GM12878 (cell line): ENCODE measurements at regions not wholly inside any gene's neighbourhood (a gene's known extent, or its start where the extent isn't known, plus 50 kb on each side); places are given as distances from the start of the nearest gene placed in this dataset.

ENCODE experiments used
- ATAC-seq: fragments of 200-7000 bp; cut with Tn5 transposase; 3 replicates; pipeline ENCODE4 v1.9.1; 2020; ENCODE audit warnings: mild to moderate bottlenecking, moderate library complexity
- BruUV-seq: library from RNA; stranded (reverse); fragments of 400-500 nt; replicated peaks from 2 replicates; lab custom pipeline; 2021; lab: Mats Ljungman, UMichigan
- CTCF ChIA-PET: fragments of 300-600 bp; sonication (Branson Sonifier 250); formaldehyde crosslinking; extraction: SDS; loops from one replicate; lab custom pipeline; 2021; ENCODE audit warnings: inconsistent platforms; lab: Yijun Ruan, JAX
- POLR2A ChIA-PET: fragments of 350-600 bp; formaldehyde crosslinking; extraction: SDS; loops from one replicate; lab custom pipeline; 2021; ENCODE audit warnings: inconsistent platforms; lab: Charles Lee
- RAD21 ChIA-PET: fragments of 300-600 bp; sonication (Branson Sonifier 250); formaldehyde crosslinking; loops from one replicate; lab custom pipeline; 2023; ENCODE audit warnings: antibody characterized with exemption; ENCODE audit not compliant: unreplicated experiment; lab: Charles Lee
- SMC1A ChIA-PET: fragments of 300-600 bp; sonication (Branson Sonifier 250); formaldehyde crosslinking; loops from one replicate; lab custom pipeline; 2023; ENCODE audit not compliant: unreplicated experiment, uncharacterized antibody; lab: Charles Lee
- DNase-seq: peaks from one replicate; pipeline ENCODE4 v3.0.0-alpha.2; 2011; ENCODE audit warnings: low read depth, low spot score
- FAIRE-seq: peaks from 3 replicates; lab custom pipeline; 2011; peaks lifted over from hg19 to GRCh38; lab: Jason Lieb, UNC
- H2AFZ ChIP-seq: 2 replicates; pipeline ENCODE4 v1.6.0; 2011; ENCODE audit warnings: low read depth, low read length, control low read depth; ENCODE audit not compliant: control insufficient read depth
- H3K27ac ChIP-seq: 2 replicates; pipeline ENCODE4 v1.5.1; 2011; ENCODE audit warnings: control low read depth; ENCODE audit not compliant: control insufficient read depth, insufficient read depth
- H3K27me3 ChIP-seq, 2 experiments: replicated peaks in 1 of 2; 2 replicates each; pipeline versions ENCODE4 v1.6.0 to v1.6.1; 2011; ENCODE audit warnings: low read length in 1 of 2; ENCODE audit not compliant: control insufficient read depth in 2 of 2, insufficient read depth in 2 of 2
- H3K36me3 ChIP-seq, 2 experiments: 2 replicates each; pipeline ENCODE4 v1.5.1; 2011; ENCODE audit warnings: low read length in 1 of 2; ENCODE audit not compliant: control insufficient read depth in 2 of 2, insufficient read depth in 2 of 2
- H3K4me1 ChIP-seq: 2 replicates; pipeline ENCODE4 v1.6.1; 2011; ENCODE audit warnings: mild to moderate bottlenecking, low read length, moderate library complexity, mixed read lengths; ENCODE audit not compliant: control insufficient read depth, insufficient read depth
- H3K4me2 ChIP-seq: 2 replicates; pipeline ENCODE4 v1.6.0; 2011; ENCODE audit warnings: control low read depth; ENCODE audit not compliant: control insufficient read depth, insufficient read depth
- H3K4me3 ChIP-seq: fragments of 200-600 bp; sonication (generic); 2 replicates; pipeline ENCODE4 v1.5.1; 2016
- H3K79me2 ChIP-seq: 2 replicates; pipeline ENCODE4 v1.6.0; 2011; ENCODE audit warnings: low read length; ENCODE audit not compliant: control insufficient read depth, insufficient read depth
- H3K9ac ChIP-seq: 2 replicates; pipeline ENCODE4 v1.8.0; 2011; ENCODE audit warnings: low read length, control low read depth, mixed read lengths; ENCODE audit not compliant: control insufficient read depth, insufficient read depth
- H3K9me3 ChIP-seq: replicated peaks from 3 replicates; pipeline ENCODE4 v1.5.1; 2011; ENCODE audit warnings: mild to moderate bottlenecking, low read length; ENCODE audit not compliant: control insufficient read depth, insufficient read depth
- H4K20me1 ChIP-seq: 2 replicates; pipeline ENCODE4 v1.6.0; 2011; ENCODE audit not compliant: control insufficient read depth, insufficient read depth
- ATF3 ChIP-seq: IDR thresholded peaks from 2 replicates; pipeline ENCODE4 v1.6.1; 2011; ENCODE audit warnings: low read depth, mild to moderate bottlenecking, low read length, moderate library complexity, borderline replicate concordance; ENCODE audit errors: extremely low read depth
- ATF7 ChIP-seq: fragments of 450-650 bp; IDR thresholded peaks from 2 replicates; pipeline ENCODE4 v1.6.1; 2016; ENCODE audit warnings: low read depth, mild to moderate bottlenecking
- CREM ChIP-seq: IDR thresholded peaks from 2 replicates; pipeline ENCODE4 v1.6.1; 2014; ENCODE audit warnings: antibody characterized with exemption, low read depth
- IKZF2 ChIP-seq, 2 experiments: fragments of 450-650 bp; IDR thresholded peaks; 2 replicates each; pipeline ENCODE4 v1.6.1; 2017; ENCODE audit warnings: mild to moderate bottlenecking in 2 of 2, moderate library complexity in 2 of 2
- MYC ChIP-seq: IDR thresholded peaks from 2 replicates; pipeline ENCODE4 v1.6.1; 2011; ENCODE audit warnings: mild to moderate bottlenecking, low read length, moderate library complexity, inconsistent platforms; ENCODE audit not compliant: insufficient read depth, insufficient replicate concordance, insufficient read length, severe bottlenecking
- NR2F1 ChIP-seq: fragments of 450-650 bp; conservative IDR thresholded peaks from 2 replicates; pipeline ENCODE4 v1.6.1; 2017; ENCODE audit warnings: mild to moderate bottlenecking
- PML ChIP-seq: IDR thresholded peaks from 2 replicates; pipeline ENCODE4 v1.6.1; 2012; ENCODE audit warnings: low read length, inconsistent platforms
- POLR2AphosphoS5 ChIP-seq: IDR thresholded peaks from 2 replicates; pipeline ENCODE4 v1.6.1; 2011; ENCODE audit warnings: mild to moderate bottlenecking, low read length, inconsistent platforms
- SPI1 ChIP-seq: IDR thresholded peaks from 2 replicates; pipeline ENCODE4 v1.6.1; 2011; ENCODE audit warnings: low read depth, mild to moderate bottlenecking, low read length, moderate library complexity, borderline replicate concordance; ENCODE audit not compliant: insufficient read depth
- ZNF622 ChIP-seq: fragments of 450-650 bp; IDR thresholded peaks from 2 replicates; pipeline ENCODE4 v1.6.1; 2017; ENCODE audit warnings: mild to moderate bottlenecking, inconsistent platforms
- ZSCAN29 ChIP-seq: fragments of 450-650 bp; IDR thresholded peaks from 2 replicates; pipeline ENCODE4 v1.6.1; 2017; ENCODE audit warnings: mild to moderate bottlenecking, moderate library complexity
- WGBS: methylation state at CpG from one replicate; pipeline ENCODE4 v1.1.6; 2016; ENCODE audit warnings: low lambda C conversion rate; ENCODE audit not compliant: insufficient replicate concordance, insufficient coverage; ENCODE audit errors: missing lambda C conversion rate; 5-methylcytosine and 5-hydroxymethylcytosine counted together
- in situ Hi-C: fragments of 300-500 bp; cut with MboI; formaldehyde crosslinking; loops from 9 replicates; pipeline ENCODE4 v1.14.3; 2018; ENCODE audit warnings: mixed read lengths
- intact Hi-C: fragments of 100-400 bp; cut with micrococcal nuclease; formaldehyde crosslinking; loops from one replicate; pipeline ENCODE4 v1.14.2; 2022; ENCODE audit not compliant: unreplicated experiment
- TF ChIP-seq, protein P1 (sequence below): IDR thresholded peaks from 2 replicates; pipeline ENCODE4 v1.6.1; 2011; ENCODE audit warnings: borderline replicate concordance, low read depth, mild to moderate bottlenecking, moderate library complexity, low read length; ENCODE audit not compliant: insufficient read depth, poor library complexity, severe bottlenecking

DNA sequence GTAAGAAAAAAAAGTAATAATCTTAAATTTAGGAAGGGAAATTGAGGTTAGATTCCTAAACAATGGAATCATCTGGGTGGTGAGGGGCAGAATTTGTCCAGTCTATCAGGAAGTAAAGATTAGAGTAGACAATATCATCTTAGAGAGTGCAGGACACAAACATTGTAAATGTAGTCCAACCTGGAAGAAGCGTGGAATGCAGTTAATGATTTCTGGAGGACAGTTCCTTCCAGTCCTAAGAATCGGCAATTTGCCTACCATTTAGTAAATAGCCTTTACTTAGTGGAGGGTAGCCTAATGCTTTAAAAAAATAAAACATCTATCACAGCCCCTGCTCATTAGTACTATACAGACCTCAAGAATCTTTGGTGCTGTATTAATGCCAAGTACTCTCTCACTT lies 147.5 kb upstream of the TTC29 start:
- Histone ChIP-seq H3K27ac (no peak overlapping the region), H3K9ac (no peak overlapping the region), H4K20me1 (no peaks in the 10 kb centered on the region)
- FAIRE-seq (no peak), DNase-seq (no peak), ATAC-seq (no peak)
- POLR2A ChIA-PET = no interaction called here
- in situ Hi-C loops = loop anchor here (10.0 kb wide), 1 partner anchor 758 kb away; no protein-coding TSS in a partner anchor
- TF ChIP-seq ZSCAN29 = no peak
- TF ChIP-seq POLR2AphosphoS5 = no peak
- TF ChIP-seq, protein P1, sequence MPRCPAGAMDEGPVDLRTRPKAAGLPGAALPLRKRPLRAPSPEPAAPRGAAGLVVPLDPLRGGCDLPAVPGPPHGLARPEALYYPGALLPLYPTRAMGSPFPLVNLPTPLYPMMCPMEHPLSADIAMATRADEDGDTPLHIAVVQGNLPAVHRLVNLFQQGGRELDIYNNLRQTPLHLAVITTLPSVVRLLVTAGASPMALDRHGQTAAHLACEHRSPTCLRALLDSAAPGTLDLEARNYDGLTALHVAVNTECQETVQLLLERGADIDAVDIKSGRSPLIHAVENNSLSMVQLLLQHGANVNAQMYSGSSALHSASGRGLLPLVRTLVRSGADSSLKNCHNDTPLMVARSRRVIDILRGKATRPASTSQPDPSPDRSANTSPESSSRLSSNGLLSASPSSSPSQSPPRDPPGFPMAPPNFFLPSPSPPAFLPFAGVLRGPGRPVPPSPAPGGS = no peak
- TF ChIP-seq ZNF622 = no peak
- no peak for TF ChIP-seq MYC
- no peak for TF ChIP-seq SPI1
- TF ChIP-seq ATF7 = no peak
- no peak for TF ChIP-seq IKZF2 (IDR thresholded peaks at IDR 0.05)
- no peak for TF ChIP-seq PML
- TF ChIP-seq CREM = no peak
- TF ChIP-seq ATF3 = no peak
- TF ChIP-seq NR2F1 = no peak
- TF ChIP-seq, all 136 proteins: peak for 0
- Histone ChIP-seq H3K79me2 (no peaks in the 10 kb centered on the region), H3K4me2 (no peak overlapping the region), H3K9me3 (no peaks in the 10 kb centered on the region), H3K36me3 (no peaks in the 10 kb centered on the region), H3K27me3 (no peaks in the 10 kb centered on the region), H3K4me3 (no peak overlapping the region), H2AFZ (no peak overlapping the region), H3K4me1 (no peaks in the 10 kb centered on the region)
- ChIA-PET SMC1A (no interaction called here), RAD21 (no interaction called here), CTCF (interaction anchor here (0.7 kb wide), 1 partner anchor 61 kb away, joined by 3 read pairs; no protein-coding TSS in a partner anchor)
- BruUV-seq = no TSS peak
- intact Hi-C loops = no loop called here
- 44% methylated on average over 2 of the region's 2 CpGs for WGBS
